K562 (cell line): ENCODE measurements at regions not wholly inside any gene's neighbourhood (a gene's known extent, or its start where the extent isn't known, plus 50 kb on each side); places are given as distances from the start of the nearest gene placed in this dataset.

Experiments used
- ATAC-seq: fragments of 200-7000 bp; cut with Tn5 transposase; 3 replicates; pipeline ENCODE4 v1.9.1; 2020; ENCODE audit warnings: moderate library complexity
- BruUV-seq: library from RNA; stranded (reverse); fragments of 400-500 nt; replicated peaks from 2 replicates; lab custom pipeline; 2021; lab: Mats Ljungman, UMichigan
- CTCF ChIA-PET: fragments of 300-600 bp; formaldehyde crosslinking; extraction: SDS; loops from one replicate; lab custom pipeline; 2021; ENCODE audit warnings: low intra/inter-chr PET ratio; lab: Yijun Ruan, JAX
- POLR2A ChIA-PET: fragments of 300-600, 350-650 bp; sonication (Branson Sonifier 250); formaldehyde crosslinking; extraction: SDS; loops from one replicate; lab custom pipeline; 2021; ENCODE audit warnings: antibody characterized with exemption, inconsistent platforms; lab: Yijun Ruan, JAX
- DNase-seq, 4 experiments: peaks; one replicate each; pipeline versions ENCODE4 v3.0.0 to v3.0.0-alpha.2; 2011 to 2018; ENCODE audit warnings: low spot score in 3 of 4, mixed read lengths in 3 of 4; ENCODE audit errors: extremely low read depth in 1 of 4
- FAIRE-seq: peaks from 2 replicates; lab custom pipeline; 2011; peaks lifted over from hg19 to GRCh38; lab: Jason Lieb, UNC
- H2AFZ ChIP-seq: 2 replicates; pipeline ENCODE4 v1.6.0; 2011; ENCODE audit warnings: low read depth, low read length, control low read depth, inconsistent platforms
- H3K27ac ChIP-seq: fragments of 200-600 bp; 3 replicates; pipeline ENCODE4 v1.8.0; 2011; ENCODE audit warnings: low read depth, mild to moderate bottlenecking, control low read depth, inconsistent platforms, low read length, moderate library complexity, mixed read lengths; ENCODE audit errors: extremely low read depth
- H3K27me3 ChIP-seq, 2 experiments: fragments of 300-600 bp in 1 of 2; 2 replicates in 1 of 2; 3 replicates in 1 of 2; pipeline versions ENCODE4 v1.6.0 to v1.8.0; 2011; ENCODE audit warnings: inconsistent platforms in 2 of 2, low read length in 2 of 2, mild to moderate bottlenecking in 1 of 2, mixed read lengths in 1 of 2, moderate library complexity in 1 of 2; ENCODE audit not compliant: control insufficient read depth in 2 of 2, insufficient read depth in 2 of 2
- H3K36me3 ChIP-seq: fragments of 300-600 bp; 3 replicates; pipeline ENCODE4 v1.8.0; 2011; ENCODE audit warnings: mild to moderate bottlenecking, low read length, inconsistent platforms; ENCODE audit not compliant: control insufficient read depth, insufficient read depth
- H3K4me1 ChIP-seq, 2 experiments: fragments of 200-600 bp in 1 of 2; replicated peaks in 1 of 2; 2 replicates in 1 of 2; 3 replicates in 1 of 2; pipeline versions ENCODE4 v1.5.1 to v1.8.0; 2011; ENCODE audit warnings: inconsistent platforms in 2 of 2, low read length in 2 of 2, mild to moderate bottlenecking in 1 of 2, mixed read lengths in 1 of 2, moderate library complexity in 1 of 2; ENCODE audit not compliant: control insufficient read depth in 2 of 2, insufficient read depth in 2 of 2
- H3K4me2 ChIP-seq: 2 replicates; pipeline ENCODE4 v1.6.1; 2011; ENCODE audit warnings: low read length, control low read depth, inconsistent platforms, mixed read lengths; ENCODE audit not compliant: insufficient read depth
- H3K4me3 ChIP-seq: fragments of 200-600 bp; sonication (generic), shearing (Covaris generic); 2 replicates; pipeline ENCODE4 v1.5.1; 2016; ENCODE audit warnings: control low read depth, inconsistent platforms
- H3K79me2 ChIP-seq: fragments of 200-600 bp; 3 replicates; pipeline ENCODE4 v1.8.0; 2011; ENCODE audit warnings: low read length, inconsistent platforms; ENCODE audit not compliant: control insufficient read depth, insufficient read depth
- H3K9ac ChIP-seq, 2 experiments: 2 replicates each; pipeline versions ENCODE4 v1.6.0 to v1.6.1; 2011; ENCODE audit warnings: low read depth in 2 of 2, low read length in 2 of 2, control low read depth in 1 of 2, inconsistent platforms in 1 of 2, mild to moderate bottlenecking in 1 of 2, mixed read lengths in 1 of 2; ENCODE audit not compliant: insufficient read depth in 1 of 2
- H3K9me1 ChIP-seq: one replicate; pipeline ENCODE4 v1.6.0; 2011; ENCODE audit warnings: inconsistent platforms, mild to moderate bottlenecking, low read length, moderate library complexity; ENCODE audit not compliant: control insufficient read depth, insufficient read depth
- H3K9me3 ChIP-seq: replicated peaks from 2 replicates; pipeline ENCODE4 v1.5.1; 2011; ENCODE audit warnings: low read depth, low read length, inconsistent platforms; ENCODE audit not compliant: control insufficient read depth, insufficient read depth
- H4K20me1 ChIP-seq: replicated peaks from 2 replicates; pipeline ENCODE4 v1.6.1; 2011; ENCODE audit warnings: low read length, inconsistent platforms, mixed read lengths; ENCODE audit not compliant: control insufficient read depth, insufficient read depth
- DDX20 ChIP-seq: fragments of 450-650 bp; IDR thresholded peaks from 2 replicates; pipeline ENCODE4 v1.6.1; 2016; ENCODE audit warnings: missing genetic modification characterization, low read depth, mild to moderate bottlenecking, missing compliant biosample characterization, moderate library complexity
- FOXJ3 ChIP-seq: sonication (generic); formaldehyde crosslinking; IDR thresholded peaks from 2 replicates; pipeline ENCODE4 v1.4.0; 2020; ENCODE audit warnings: mild to moderate bottlenecking, missing genetic modification reagents
- HNRNPK ChIP-seq: fragments of 200-400 bp; formaldehyde crosslinking; IDR thresholded peaks from one replicate; pipeline ENCODE4 v1.6.1; 2018; ENCODE audit warnings: mild to moderate bottlenecking, low read depth, low read length; ENCODE audit not compliant: poor library complexity, severe bottlenecking
- KAT8 ChIP-seq: fragments of 450-650 bp; IDR thresholded peaks from 2 replicates; pipeline ENCODE4 v1.6.1; 2016; ENCODE audit warnings: low read depth, mild to moderate bottlenecking
- KDM5B ChIP-seq: fragments of 200-600 bp; sonication (generic); IDR thresholded peaks from 2 replicates; pipeline ENCODE4 v1.6.1; 2012; ENCODE audit warnings: low read depth, mild to moderate bottlenecking, moderate library complexity, low read length, control low read depth, inconsistent platforms; ENCODE audit not compliant: insufficient replicate concordance
- LCOR ChIP-seq: sonication (generic); formaldehyde crosslinking; IDR thresholded peaks from 2 replicates; pipeline ENCODE4 v1.8.0; 2022; ENCODE audit warnings: mild to moderate bottlenecking, missing genetic modification reagents
- MEF2D ChIP-seq: conservative IDR thresholded peaks from 2 replicates; pipeline ENCODE4 v1.6.1; 2016; ENCODE audit warnings: low read depth, missing genetic modification characterization, missing compliant biosample characterization
- TCFL5 ChIP-seq: fragments of 250-450 bp; sonication (Bioruptor Pico); conservative IDR thresholded peaks from 2 replicates; pipeline ENCODE4 v1.6.1; 2021; ENCODE audit warnings: mild to moderate bottlenecking, moderate library complexity, matching md5 sums
- WGBS: fragments of 100-300 bp; shearing (Covaris generic); methylation state at CpG from one replicate; pipeline ENCODE4 v1.1.6; 2016; ENCODE audit warnings: low coverage, mixed read lengths; ENCODE audit not compliant: insufficient coverage; ENCODE audit errors: missing lambda C conversion rate; 5-methylcytosine and 5-hydroxymethylcytosine counted together
- in situ Hi-C: fragments of 300-500 bp; cut with MboI; formaldehyde crosslinking; loops from 4 replicates; pipeline ENCODE4 v1.15.0; 2018; ENCODE audit warnings: inconsistent platforms, mixed read lengths
- intact Hi-C: fragments of 100-400 bp; cut with micrococcal nuclease; formaldehyde crosslinking; loops from 2 replicates; pipeline ENCODE4 v1.14.2; 2022
- TF ChIP-seq, protein P1 (sequence below): fragments of 200-800 bp; sonication (Bioruptor generic); IDR thresholded peaks from 2 replicates; pipeline ENCODE4 v1.6.1; 2017; ENCODE audit warnings: missing genetic modification characterization, missing compliant biosample characterization

DNA sequence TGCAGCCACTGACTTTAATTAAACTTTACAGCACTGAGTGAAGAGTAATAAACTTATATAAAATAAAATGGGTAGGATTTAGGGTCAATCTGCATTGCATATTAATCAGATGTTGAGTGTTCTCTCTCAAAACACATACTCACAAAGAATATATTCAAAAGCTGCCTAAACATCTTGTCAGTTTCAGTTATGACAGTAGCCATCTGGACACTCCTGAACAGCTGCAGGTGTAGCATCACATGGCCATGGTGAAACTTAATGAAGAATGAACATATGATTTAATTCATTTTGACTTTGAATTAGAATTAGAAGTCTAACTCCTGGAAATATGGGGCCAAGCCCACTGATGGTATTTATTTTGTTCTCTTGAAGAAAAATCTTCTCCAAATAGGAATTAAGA is 684.3 kb upstream of the RAG2 start (continued):
- TF ChIP-seq, protein P1, sequence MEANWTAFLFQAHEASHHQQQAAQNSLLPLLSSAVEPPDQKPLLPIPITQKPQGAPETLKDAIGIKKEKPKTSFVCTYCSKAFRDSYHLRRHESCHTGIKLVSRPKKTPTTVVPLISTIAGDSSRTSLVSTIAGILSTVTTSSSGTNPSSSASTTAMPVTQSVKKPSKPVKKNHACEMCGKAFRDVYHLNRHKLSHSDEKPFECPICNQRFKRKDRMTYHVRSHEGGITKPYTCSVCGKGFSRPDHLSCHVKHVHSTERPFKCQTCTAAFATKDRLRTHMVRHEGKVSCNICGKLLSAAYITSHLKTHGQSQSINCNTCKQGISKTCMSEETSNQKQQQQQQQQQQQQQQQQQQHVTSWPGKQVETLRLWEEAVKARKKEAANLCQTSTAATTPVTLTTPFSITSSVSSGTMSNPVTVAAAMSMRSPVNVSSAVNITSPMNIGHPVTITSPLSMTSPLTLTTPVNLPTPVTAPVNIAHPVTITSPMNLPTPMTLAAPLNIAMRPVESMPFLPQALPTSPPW (CRISPR knock-in tag): no peak

DNA sequence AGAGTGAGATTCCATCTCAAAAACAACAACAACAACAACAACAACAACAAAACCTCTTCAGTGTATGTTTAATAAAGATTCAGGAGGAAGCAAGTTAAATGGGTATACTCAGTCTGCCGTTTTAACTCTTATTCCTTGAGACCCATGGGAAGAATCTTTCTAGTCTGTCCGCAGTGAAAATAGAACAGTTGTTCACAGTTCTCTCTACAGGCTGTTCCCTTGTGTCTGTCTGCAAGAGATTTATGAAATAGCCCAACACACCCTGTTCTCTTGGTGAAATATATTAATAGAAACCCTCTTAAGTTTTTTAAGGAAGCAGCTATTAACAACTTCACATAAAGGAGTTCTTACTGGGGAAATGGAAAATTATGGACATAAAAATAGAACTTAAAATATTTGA is 682.2 kb upstream of the RAG2 start:
- POLR2A ChIA-PET: no interaction called here

More for the DNA sequence above, 682.2 kb upstream of the RAG2 start:
- intact Hi-C loops (no loop called here), in situ Hi-C loops (no loop called here)
- Histone ChIP-seq H3K79me2 (no peaks in the 10 kb centered on the region), H3K4me1 (no peaks in the 10 kb centered on the region), H3K27ac (no peak overlapping the region), H3K36me3 (no peaks in the 10 kb centered on the region), H3K9ac (no peak overlapping the region), H3K4me3 (no peak overlapping the region), H4K20me1 (no peaks in the 10 kb centered on the region), H3K4me2 (no peak overlapping the region), H2AFZ (no peak overlapping the region), H3K9me3 (no peaks in the 10 kb centered on the region), H3K27me3 (no peaks in the 10 kb centered on the region), H3K9me1 (no peaks in the 10 kb centered on the region)
- DNase-seq (no peak), FAIRE-seq (no peak), ATAC-seq (no peak)
- CTCF ChIA-PET: no interaction called here
- 0% methylated on average over 2 of the region's 2 CpGs for WGBS
- TF ChIP-seq HNRNPK (no peak), KDM5B (no peak), FOXJ3 (CRISPR knock-in tag) (no peak), TCFL5 (no peak), KAT8 (no peak), DDX20 (tag) (no peak), MEF2D (tag) (no peak), LCOR (CRISPR knock-in tag) (no peak)
- no TSS peak for BruUV-seq
